Fibroblast of upper back skin (primary cell): ENCODE measurements at regions not wholly inside any gene's neighbourhood (a gene's known extent, or its start where the extent isn't known, plus 50 kb on each side); places are given as distances from the start of the nearest gene placed in this dataset.
A peak's percentile ranks its signal among the peaks of the same experiment; 100 is the strongest.
"Not testable (repeated sequence)": the region's sequence is repeated elsewhere in the genome, so short reads cannot be mapped to it uniquely, and the experiment has no call there.

Source experiments
- DNase-seq: peaks from one replicate; pipeline ENCODE4 v3.0.0-alpha.2; 2013

GRCh38 chr2:155502766-155503165, 804.3 kb downstream of the KCNJ3 start:
- no peak for DNase-seq

- no peak for DNase-seq
Measured at GRCh38 chr2:155498106-155498505, 799.6 kb downstream of the KCNJ3 start.

- DNase-seq, result no peak
Measured at GRCh38 chr2:155494744-155495143, 796.2 kb downstream of the KCNJ3 start.

GRCh38 chr2:155485141-155485842, 786.8 kb downstream of the KCNJ3 start:
- DNase-seq, result no peak

- DNase-seq, result no peak
Measured at GRCh38 chr2:155481141-155481540, 782.6 kb downstream of the KCNJ3 start.

- not testable (repeated sequence) for DNase-seq
Measured at GRCh38 chr2:155472018-155472417, 773.5 kb downstream of the KCNJ3 start.

GRCh38 chr2:155456222-155456621, 757.7 kb downstream of the KCNJ3 start:
- no peak for DNase-seq

- no peak for DNase-seq
Measured at GRCh38 chr2:155442755-155443372, 744.4 kb downstream of the KCNJ3 start.

- no peak for DNase-seq
Measured at GRCh38 chr2:155442088-155442487, 743.6 kb downstream of the KCNJ3 start.

GRCh38 chr2:155431004-155431507, 732.6 kb downstream of the KCNJ3 start:
- no peak for DNase-seq

- DNase-seq, result no peak
Measured at GRCh38 chr2:155427470-155427869, 729.0 kb downstream of the KCNJ3 start.

GRCh38 chr2:155424518-155424917, 726.0 kb downstream of the KCNJ3 start:
- DNase-seq, result no peak

- no peak for DNase-seq
Measured at GRCh38 chr2:155418753-155419152, 720.3 kb downstream of the KCNJ3 start.

- no peak for DNase-seq
Measured at GRCh38 chr2:155412598-155412997, 714.1 kb downstream of the KCNJ3 start.

GRCh38 chr2:155404433-155405002, 706.0 kb downstream of the KCNJ3 start:
- DNase-seq, result no peak

GRCh38 chr2:155393406-155393805, 694.9 kb downstream of the KCNJ3 start:
- DNase-seq, result no peak

- no peak for DNase-seq
Measured at GRCh38 chr2:155391613-155392130, 693.2 kb downstream of the KCNJ3 start.

- no peak for DNase-seq
Measured at GRCh38 chr2:155389224-155389623, 690.7 kb downstream of the KCNJ3 start.

GRCh38 chr2:155384555-155385123, 686.1 kb downstream of the KCNJ3 start:
- DNase-seq, result no peak

- no peak for DNase-seq
Measured at GRCh38 chr2:155382776-155383175, 684.3 kb downstream of the KCNJ3 start.

GRCh38 chr2:155381436-155381835, 682.9 kb downstream of the KCNJ3 start:
- no peak for DNase-seq

- no peak for DNase-seq
Measured at GRCh38 chr2:155379494-155379893, 681.0 kb downstream of the KCNJ3 start.

GRCh38 chr2:155377931-155378444, 679.5 kb downstream of the KCNJ3 start:
- DNase-seq, result peak; percentile 1
